ENCODE measurements at regions not wholly inside any gene's neighbourhood (a gene's known extent, or its start where the extent isn't known, plus 50 kb on each side); places are given as distances from the start of the nearest gene placed in this dataset.
"Not testable (repeated sequence)": the region's sequence is repeated elsewhere in the genome, so short reads cannot be mapped to it uniquely, and the experiment has no call there.

- no peak for DNase-seq (ENCODE audit: low read depth)
Observed at GRCh38 chr13:74730556-74731331, 596.5 kb upstream of the KLF12 start.

- DNase-seq (ENCODE audit: low read depth), result no peak
Observed at GRCh38 chr13:74726206-74726605, 592.0 kb upstream of the KLF12 start.

GRCh38 chr13:74718232-74718842, 584.1 kb upstream of the KLF12 start:
- not testable (repeated sequence) for DNase-seq (ENCODE audit: low read depth)

- no peak for DNase-seq (ENCODE audit: low read depth)
Observed at GRCh38 chr13:74715718-74716117, 581.5 kb upstream of the KLF12 start.

- DNase-seq (ENCODE audit: low read depth), result no peak
Observed at GRCh38 chr13:74710006-74710405, 575.8 kb upstream of the KLF12 start.

- no peak for DNase-seq (ENCODE audit: low read depth)
Observed at GRCh38 chr13:74709226-74709625, 575.0 kb upstream of the KLF12 start.

GRCh38 chr13:74708629-74709028, 574.4 kb upstream of the KLF12 start:
- no peak for DNase-seq (ENCODE audit: low read depth)

- DNase-seq (ENCODE audit: low read depth), result no peak
Observed at GRCh38 chr13:74707291-74707690, 573.1 kb upstream of the KLF12 start.

- DNase-seq (ENCODE audit: low read depth), result no peak
Observed at GRCh38 chr13:74706801-74707200, 572.6 kb upstream of the KLF12 start.

GRCh38 chr13:74705438-74705837, 571.2 kb upstream of the KLF12 start:
- no peak for DNase-seq (ENCODE audit: low read depth)

- no peak for DNase-seq (ENCODE audit: low read depth)
Observed at GRCh38 chr13:74703855-74704387, 569.7 kb upstream of the KLF12 start.

GRCh38 chr13:74696148-74696922, 562.1 kb upstream of the KLF12 start:
- DNase-seq (ENCODE audit: low read depth), result no peak

GRCh38 chr13:74695021-74695800, 561.0 kb upstream of the KLF12 start:
- no peak for DNase-seq (ENCODE audit: low read depth)

GRCh38 chr13:74687442-74688182, 553.4 kb upstream of the KLF12 start:
- DNase-seq (ENCODE audit: low read depth), result no peak

- no peak for DNase-seq (ENCODE audit: low read depth)
Observed at GRCh38 chr13:74683411-74683810, 549.2 kb upstream of the KLF12 start.

GRCh38 chr13:74682746-74683145, 548.5 kb upstream of the KLF12 start:
- no peak for DNase-seq (ENCODE audit: low read depth)

- no peak for DNase-seq (ENCODE audit: low read depth)
Observed at GRCh38 chr13:74681891-74682290, 547.7 kb upstream of the KLF12 start.

GRCh38 chr13:74678308-74678965, 544.2 kb upstream of the KLF12 start:
- DNase-seq (ENCODE audit: low read depth), result no peak

GRCh38 chr13:74675972-74676371, 541.8 kb upstream of the KLF12 start:
- DNase-seq (ENCODE audit: low read depth), result no peak

- no peak for DNase-seq (ENCODE audit: low read depth)
Observed at GRCh38 chr13:74675182-74675581, 541.0 kb upstream of the KLF12 start.

GRCh38 chr13:74674720-74675119, 540.5 kb upstream of the KLF12 start:
- no peak for DNase-seq (ENCODE audit: low read depth)

Measured in CMK (cell line).